NCI-H82 (cell line): ENCODE measurements at regions not wholly inside any gene's neighbourhood (a gene's known extent, or its start where the extent isn't known, plus 50 kb on each side); places are given as distances from the start of the nearest gene placed in this dataset.
"Not testable (repeated sequence)": the region's sequence is repeated elsewhere in the genome, so short reads cannot be mapped to it uniquely, and the experiment has no call there.

Experiments used
- DNase-seq: peaks from one replicate; lab custom pipeline; 2025; lab: John Stamatoyannopoulos, UW

GRCh38 chr18:43812627-43813026 is 535.3 kb upstream of the SYT4 start:
- no peak for DNase-seq

GRCh38 chr18:43819397-43819796 is 542.1 kb upstream of the SYT4 start:
- DNase-seq = no peak

GRCh38 chr18:43819873-43820272 is 542.6 kb upstream of the SYT4 start:
- DNase-seq = no peak

GRCh38 chr18:43825768-43826167 is 548.5 kb upstream of the SYT4 start:
- no peak for DNase-seq

- DNase-seq = no peak
These were observed 548.9 kb upstream of the SYT4 start for GRCh38 chr18:43826215-43826614.

- no peak for DNase-seq
These were observed 550.0 kb upstream of the SYT4 start for GRCh38 chr18:43827311-43827710.

GRCh38 chr18:43830303-43830702 is 553.0 kb upstream of the SYT4 start:
- no peak for DNase-seq

- peak; percentile 44 for DNase-seq
These were observed 553.7 kb upstream of the SYT4 start for GRCh38 chr18:43830947-43831346.

- DNase-seq = peak; percentile 19
These were observed 569.0 kb upstream of the SYT4 start for GRCh38 chr18:43846299-43846698.

- DNase-seq = no peak
These were observed 570.1 kb upstream of the SYT4 start for GRCh38 chr18:43847164-43848091.

GRCh38 chr18:43849831-43850230 is 572.5 kb upstream of the SYT4 start:
- DNase-seq = not testable (repeated sequence)

GRCh38 chr18:43855376-43855775 is 578.1 kb upstream of the SYT4 start:
- DNase-seq = peak; percentile 54

GRCh38 chr18:43863180-43863579 is 585.9 kb upstream of the SYT4 start:
- no peak for DNase-seq

GRCh38 chr18:43866696-43867095 is 589.4 kb upstream of the SYT4 start:
- no peak for DNase-seq

- DNase-seq = no peak
These were observed 591.3 kb upstream of the SYT4 start for GRCh38 chr18:43868497-43868995.

- no peak for DNase-seq
These were observed 592.2 kb upstream of the SYT4 start for GRCh38 chr18:43869451-43870008.

- no peak for DNase-seq
These were observed 593.3 kb upstream of the SYT4 start for GRCh38 chr18:43870626-43871025.

GRCh38 chr18:43875511-43875910 is 598.2 kb upstream of the SYT4 start:
- DNase-seq = no peak

GRCh38 chr18:43876286-43876685 is 599.0 kb upstream of the SYT4 start:
- no peak for DNase-seq

GRCh38 chr18:43876748-43877147 is 599.5 kb upstream of the SYT4 start:
- DNase-seq = no peak

- DNase-seq = no peak
These were observed 600.5 kb upstream of the SYT4 start for GRCh38 chr18:43877616-43878321.

- DNase-seq = peak; percentile 43
These were observed 602.1 kb upstream of the SYT4 start for GRCh38 chr18:43879415-43879814.
